H1 (cell line): ENCODE measurements at regions not wholly inside any gene's neighbourhood (a gene's known extent, or its start where the extent isn't known, plus 50 kb on each side); places are given as distances from the start of the nearest gene placed in this dataset.

ENCODE experiments used
- EZH2 ChIP-seq: fragments of 200-600 bp; sonication (generic); IDR thresholded peaks from 2 replicates; pipeline ENCODE4 v1.7.1; 2012; ENCODE audit warnings: low read depth, mild to moderate bottlenecking, moderate library complexity, low read length, inconsistent platforms; ENCODE audit not compliant: severe bottlenecking
- POLR2A ChIP-seq, 2 experiments: IDR thresholded peaks; 1 replicate in 1 of 2; 2 replicates in 1 of 2; pipeline ENCODE4 v1.6.1; 2011; ENCODE audit warnings: low read depth in 2 of 2, low read length in 2 of 2, mild to moderate bottlenecking in 2 of 2; ENCODE audit errors: control extremely low read depth in 1 of 2
- SRF ChIP-seq: IDR thresholded peaks from 2 replicates; pipeline ENCODE4 v1.6.1; 2011; ENCODE audit warnings: mild to moderate bottlenecking, low read depth, low read length, moderate library complexity

DNA sequence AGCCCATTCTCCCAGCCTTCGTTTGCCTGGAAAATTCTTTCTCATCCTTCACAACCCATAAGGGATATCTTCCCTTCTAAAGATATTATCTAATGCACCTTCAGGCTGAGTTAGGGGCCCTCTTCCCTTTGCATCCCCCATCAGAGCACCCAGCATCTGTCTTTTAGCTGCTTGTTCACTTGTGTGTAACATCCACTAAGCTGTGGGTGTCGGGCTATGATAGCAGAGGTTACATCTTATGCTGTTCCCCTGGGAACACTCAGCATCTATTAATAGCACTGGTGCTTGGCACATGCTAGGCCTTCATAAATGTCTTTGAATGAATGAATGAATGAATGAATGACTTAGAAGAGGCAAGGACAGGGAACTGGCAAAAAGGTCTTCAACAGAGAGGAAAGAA lies 131.8 kb downstream of the NUAK1 start:
- TF ChIP-seq SRF (no peak), POLR2A (IDR thresholded peaks at IDR 0.05; ENCODE audit: control extremely low read depth in 1 of 2, low read depth in 2 of 2, low read length in 2 of 2) (no peak), EZH2 (no peak)
